ENCODE measurements at regions not wholly inside any gene's neighbourhood (a gene's known extent, or its start where the extent isn't known, plus 50 kb on each side); places are given as distances from the start of the nearest gene placed in this dataset.

GRCh38 chr1:98129491-98129890 lies 208.7 kb upstream of the DPYD start:
- TF ChIP-seq RAD21 (IDR thresholded peaks at IDR 0.05; ENCODE audit: low read depth) (no peak), NFIC (IDR thresholded peaks at IDR 0.05) (no peak), MAX (IDR thresholded peaks at IDR 0.05) (no peak), TAF1 (IDR thresholded peaks at IDR 0.05; ENCODE audit: low read depth) (no peak), FOXM1 (IDR thresholded peaks at IDR 0.05; ENCODE audit: borderline replicate concordance, low read depth) (no peak), TCF12 (IDR thresholded peaks at IDR 0.05; ENCODE audit: low read depth) (no peak), EGR1 (IDR thresholded peaks at IDR 0.05) (no peak), REST (IDR thresholded peaks at IDR 0.05; ENCODE audit: low read depth) (no peak), TEAD4 (IDR thresholded peaks at IDR 0.05) (no peak), EP300 (IDR thresholded peaks at IDR 0.05; ENCODE audit: borderline replicate concordance) (no peak)

GRCh38 chr1:98126740-98127139 lies 205.9 kb upstream of the DPYD start:
- TF ChIP-seq CREB1 (IDR thresholded peaks at IDR 0.05; ENCODE audit: low read depth): no peak
- no peak for TF ChIP-seq REST (IDR thresholded peaks at IDR 0.05; ENCODE audit: low read depth)
- TF ChIP-seq RAD21 (IDR thresholded peaks at IDR 0.05; ENCODE audit: low read depth): no peak
- no peak for TF ChIP-seq TEAD4 (IDR thresholded peaks at IDR 0.05)
- no peak for TF ChIP-seq CEBPB (IDR thresholded peaks at IDR 0.05)
- TF ChIP-seq TAF1 (IDR thresholded peaks at IDR 0.05; ENCODE audit: low read depth): no peak
- no peak for TF ChIP-seq EGR1 (IDR thresholded peaks at IDR 0.05)
- TF ChIP-seq TCF12 (IDR thresholded peaks at IDR 0.05; ENCODE audit: low read depth): no peak
- no peak for TF ChIP-seq USF1 (IDR thresholded peaks at IDR 0.05)
- TF ChIP-seq ZBTB7A (IDR thresholded peaks at IDR 0.05; ENCODE audit: low read depth): no peak
- TF ChIP-seq FOXM1 (IDR thresholded peaks at IDR 0.05; ENCODE audit: borderline replicate concordance, low read depth): no peak
- TF ChIP-seq EP300 (IDR thresholded peaks at IDR 0.05; ENCODE audit: borderline replicate concordance): no peak
- TF ChIP-seq MAX (IDR thresholded peaks at IDR 0.05): no peak
- TF ChIP-seq NFIC (IDR thresholded peaks at IDR 0.05): no peak
- TF ChIP-seq YY1 (IDR thresholded peaks at IDR 0.05; ENCODE audit: low read depth): no peak

GRCh38 chr1:98121646-98122045 lies 200.8 kb upstream of the DPYD start:
- no peak for TF ChIP-seq TEAD4 (IDR thresholded peaks at IDR 0.05)
- no peak for TF ChIP-seq CREB1 (IDR thresholded peaks at IDR 0.05; ENCODE audit: low read depth)
- TF ChIP-seq MAX (IDR thresholded peaks at IDR 0.05): no peak
- TF ChIP-seq YY1 (IDR thresholded peaks at IDR 0.05; ENCODE audit: low read depth): no peak
- TF ChIP-seq REST (IDR thresholded peaks at IDR 0.05; ENCODE audit: low read depth): no peak
- TF ChIP-seq FOXM1 (IDR thresholded peaks at IDR 0.05; ENCODE audit: borderline replicate concordance, low read depth): no peak
- TF ChIP-seq TAF1 (IDR thresholded peaks at IDR 0.05; ENCODE audit: low read depth): no peak
- TF ChIP-seq ZBTB7A (IDR thresholded peaks at IDR 0.05; ENCODE audit: low read depth): no peak
- no peak for TF ChIP-seq TCF12 (IDR thresholded peaks at IDR 0.05; ENCODE audit: low read depth)
- TF ChIP-seq CEBPB (IDR thresholded peaks at IDR 0.05): no peak
- no peak for TF ChIP-seq EP300 (IDR thresholded peaks at IDR 0.05; ENCODE audit: borderline replicate concordance)

- TF ChIP-seq TCF12 (IDR thresholded peaks at IDR 0.05; ENCODE audit: low read depth): no peak
- TF ChIP-seq NFIC (IDR thresholded peaks at IDR 0.05): 0 out of 2 replicates have a peak, but pooled peaks have one; percentile 14
- TF ChIP-seq REST (IDR thresholded peaks at IDR 0.05; ENCODE audit: low read depth): peak; percentile 88
Observed at GRCh38 chr1:98119796-98120195, 199.0 kb upstream of the DPYD start.

Data from Ishikawa (cell line).